ENCODE measurements at regions not wholly inside any gene's neighbourhood (a gene's known extent, or its start where the extent isn't known, plus 50 kb on each side); places are given as distances from the start of the nearest gene placed in this dataset.
"Not testable (repeated sequence)": the region's sequence is repeated elsewhere in the genome, so short reads cannot be mapped to it uniquely, and the experiment has no call there.

DNA sequence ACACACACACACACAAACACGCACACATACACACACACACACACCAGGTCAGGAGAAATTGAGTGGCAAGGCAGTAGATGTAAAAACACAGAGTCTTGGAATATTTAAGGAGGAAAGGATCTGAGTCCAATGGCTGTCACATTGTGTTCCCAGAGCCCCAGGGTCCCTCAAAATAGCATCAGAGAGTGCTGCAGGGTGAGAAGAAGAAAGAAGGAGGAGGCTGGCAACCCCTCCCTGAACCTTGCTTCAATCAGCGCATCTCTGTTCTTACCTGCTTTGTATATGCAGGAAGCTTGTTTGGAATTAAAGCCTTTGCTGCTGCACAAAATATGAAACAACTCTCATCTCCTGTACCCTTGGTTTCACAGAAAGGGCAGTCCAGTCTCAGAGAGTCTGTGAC lies 406.5 kb downstream of the MIAT start:
- no peaks in the 10 kb centered on the region for H3K36me3 Mint-ChIP-seq (ENCODE audit: low read depth)
- no peak overlapping the region for H3K4me3 Mint-ChIP-seq
- H3K9me3 Mint-ChIP-seq, result no peaks in the 10 kb centered on the region
- H3K27ac Mint-ChIP-seq, result no peak overlapping the region
- ChIA-PET POLR2A (no interaction called here), CTCF (no interaction called here)
- no peak for DNase-seq
- no peaks in the 10 kb centered on the region for H3K27me3 Mint-ChIP-seq
- no peaks in the 10 kb centered on the region for H3K4me1 Mint-ChIP-seq

DNA sequence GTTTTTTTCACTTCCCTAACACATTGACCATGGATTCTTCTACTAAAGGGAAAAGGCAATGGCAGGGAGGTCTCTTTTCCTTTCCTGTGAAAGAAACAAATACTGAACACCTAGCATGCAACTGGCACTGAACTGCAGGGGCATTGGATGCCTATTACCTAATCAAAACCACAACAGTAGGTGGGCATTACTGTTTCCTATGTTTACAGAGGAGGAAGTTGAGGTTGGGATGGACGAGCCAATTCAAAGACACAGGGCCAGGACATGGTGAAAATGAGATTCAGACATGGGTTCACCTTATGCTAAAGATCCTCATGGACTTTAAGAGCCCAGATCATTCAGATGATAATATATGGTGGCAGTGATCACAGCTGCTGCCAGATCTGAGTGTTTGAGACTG lies 407.0 kb downstream of the MIAT start:
- CTCF ChIA-PET, result no interaction called here
- POLR2A ChIA-PET, result no interaction called here
- Mint-ChIP-seq H3K9me3 (no peaks in the 10 kb centered on the region), H3K4me1 (no peaks in the 10 kb centered on the region), H3K27me3 (no peaks in the 10 kb centered on the region), H3K27ac (no peak overlapping the region), H3K4me3 (no peak overlapping the region), H3K36me3 (ENCODE audit: low read depth) (no peaks in the 10 kb centered on the region)
- no peak for DNase-seq

DNA sequence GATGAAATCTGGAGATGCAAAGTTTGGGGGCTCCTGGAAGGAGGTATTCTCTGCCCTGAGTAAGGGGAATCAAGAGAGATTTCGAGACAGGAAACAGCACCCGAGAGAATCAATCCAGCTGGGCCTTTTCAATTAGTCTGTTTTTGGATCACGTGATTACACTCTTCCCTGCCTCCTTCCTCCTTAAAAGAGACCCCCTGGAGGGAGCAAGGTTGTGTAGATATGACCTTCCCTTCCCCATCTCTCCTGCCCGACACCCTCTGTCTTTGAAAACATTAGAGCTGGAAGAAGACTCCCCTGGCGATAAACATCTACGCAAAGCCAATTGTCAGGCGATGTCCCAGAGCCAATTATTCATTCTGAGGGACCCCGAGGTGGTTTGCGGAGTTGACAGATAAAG lies 407.9 kb downstream of the MIAT start:
- DNase-seq, result no peak
- Mint-ChIP-seq H3K4me3 (no peak overlapping the region), H3K27ac (no peak overlapping the region), H3K27me3 (peaks cover 4% of the 10 kb centered on the region), H3K9me3 (no peaks in the 10 kb centered on the region), H3K36me3 (ENCODE audit: low read depth) (no peaks in the 10 kb centered on the region), H3K4me1 (no peaks in the 10 kb centered on the region)
- ChIA-PET POLR2A (no interaction called here), CTCF (no interaction called here)

DNA sequence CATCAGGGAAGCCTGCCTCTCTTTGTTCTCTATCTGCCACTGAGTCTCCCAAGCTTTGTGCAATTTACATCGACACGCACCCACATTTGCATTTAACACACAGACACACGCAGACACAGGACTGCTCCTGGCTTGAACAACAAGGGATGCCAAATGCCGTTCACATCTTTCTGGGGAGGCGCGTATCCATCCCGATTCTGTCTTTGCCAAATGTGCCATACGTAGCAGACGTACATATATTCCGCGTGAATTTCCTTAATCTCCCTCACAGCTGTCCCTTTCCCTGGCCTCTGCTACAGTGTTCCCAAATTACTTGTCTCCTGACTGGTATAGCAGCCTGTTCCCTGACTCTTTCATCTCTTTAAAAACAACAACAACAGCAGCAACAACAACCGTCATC lies 409.5 kb downstream of the MIAT start:
- DNase-seq, result no peak
- H3K27me3 Mint-ChIP-seq, result peaks cover 5% of the 10 kb centered on the region
- no peaks in the 10 kb centered on the region for H3K9me3 Mint-ChIP-seq
- ChIA-PET POLR2A (no interaction called here), CTCF (no interaction called here)
- no peak overlapping the region for H3K4me3 Mint-ChIP-seq
- no peaks in the 10 kb centered on the region for H3K4me1 Mint-ChIP-seq
- no peaks in the 10 kb centered on the region for H3K36me3 Mint-ChIP-seq (ENCODE audit: low read depth)
- H3K27ac Mint-ChIP-seq, result no peak overlapping the region

DNA sequence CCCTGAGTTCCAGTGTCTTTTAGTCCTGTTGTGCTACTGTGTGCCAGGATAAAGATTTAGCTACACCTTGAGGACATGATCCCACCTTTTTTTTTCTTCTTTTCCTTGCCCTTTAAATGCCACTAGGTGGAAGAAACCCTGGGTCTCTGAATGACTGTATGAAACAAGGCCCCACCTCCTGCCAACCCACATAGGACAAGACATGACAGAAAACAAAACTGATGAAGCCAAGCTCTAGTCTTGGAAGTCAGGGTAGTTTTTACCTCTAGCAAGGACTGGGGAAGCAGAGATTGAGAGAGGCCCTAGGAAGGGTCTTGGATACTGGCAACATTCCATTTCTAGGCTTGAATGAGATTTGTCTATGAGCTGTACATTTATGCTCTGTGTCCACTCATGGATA lies 410.7 kb downstream of the MIAT start:
- Mint-ChIP-seq H3K4me3 (no peak overlapping the region), H3K4me1 (no peaks in the 10 kb centered on the region), H3K27me3 (peaks cover 5% of the 10 kb centered on the region), H3K9me3 (no peaks in the 10 kb centered on the region), H3K36me3 (ENCODE audit: low read depth) (no peaks in the 10 kb centered on the region), H3K27ac (no peak overlapping the region)
- DNase-seq, result no peak
- POLR2A ChIA-PET, result no interaction called here
- CTCF ChIA-PET, result no interaction called here

DNA sequence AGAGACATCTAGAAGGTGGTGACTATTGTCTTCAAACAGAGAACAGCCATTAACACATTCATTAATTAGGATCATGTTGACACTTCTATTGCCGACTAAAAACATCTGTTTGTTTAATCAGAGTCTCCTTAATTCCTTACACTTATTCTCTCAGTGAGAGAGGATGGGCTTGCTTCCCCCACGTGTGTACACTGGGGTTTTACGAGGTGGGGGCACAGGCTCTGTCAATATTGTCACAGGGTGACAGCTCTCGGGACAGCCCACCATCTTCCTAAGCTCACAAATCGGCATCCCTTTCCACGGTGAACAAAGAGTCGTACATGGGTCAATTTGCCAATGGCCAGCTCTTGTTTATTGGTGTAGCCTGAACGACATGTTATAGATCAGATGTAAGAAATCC lies 413.2 kb downstream of the MIAT start:
- H3K4me3 Mint-ChIP-seq, result no peak overlapping the region
- DNase-seq, result no peak
- H3K27me3 Mint-ChIP-seq, result peaks cover 5% of the 10 kb centered on the region
- H3K36me3 Mint-ChIP-seq (ENCODE audit: low read depth), result no peaks in the 10 kb centered on the region
- CTCF ChIA-PET, result no interaction called here
- no peaks in the 10 kb centered on the region for H3K4me1 Mint-ChIP-seq
- POLR2A ChIA-PET, result no interaction called here
- no peaks in the 10 kb centered on the region for H3K9me3 Mint-ChIP-seq
- no peak overlapping the region for H3K27ac Mint-ChIP-seq

DNA sequence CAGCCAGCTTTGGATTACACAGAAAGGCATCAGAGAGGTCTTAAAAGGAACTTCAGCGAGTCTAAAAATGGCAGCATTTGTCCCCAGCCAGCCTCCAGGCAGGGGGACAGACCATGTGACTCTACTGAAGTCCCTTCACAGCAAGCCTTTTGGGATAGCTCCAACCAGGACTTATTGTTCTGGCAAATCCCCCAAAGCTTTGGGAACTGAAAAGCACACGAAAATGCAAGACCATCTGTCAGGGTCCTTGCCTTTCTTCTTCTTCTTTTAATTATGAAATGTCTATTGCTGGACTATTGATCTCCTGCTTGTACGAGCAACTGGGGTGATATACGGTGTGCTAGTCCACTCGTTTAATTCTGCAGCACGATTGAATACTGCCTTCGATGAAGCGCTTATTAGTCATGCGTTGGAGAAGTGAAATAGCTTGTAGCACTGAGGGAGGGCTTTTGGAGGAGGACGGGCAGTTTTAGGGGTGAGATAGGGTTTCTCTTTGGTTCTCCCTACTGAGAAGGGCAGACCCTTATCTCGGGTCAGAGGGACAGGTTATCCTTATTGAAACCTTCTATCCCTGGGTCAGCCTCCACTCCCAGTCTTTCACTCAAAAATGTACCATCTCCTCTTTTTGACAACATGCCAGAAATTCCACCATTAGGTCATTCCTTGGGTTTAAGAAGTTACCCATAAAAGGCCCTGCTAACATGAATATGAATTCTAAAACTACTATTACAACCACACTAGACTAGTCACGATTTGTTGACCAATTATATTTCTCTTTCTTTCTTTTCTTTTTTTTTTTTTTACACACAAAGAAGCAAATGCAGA lies 416.4 kb downstream of the MIAT start:
- no peak for DNase-seq
- POLR2A ChIA-PET, result no interaction called here
- no peaks in the 10 kb centered on the region for H3K9me3 Mint-ChIP-seq
- CTCF ChIA-PET, result no interaction called here
- H3K4me1 Mint-ChIP-seq, result no peaks in the 10 kb centered on the region
- H3K27me3 Mint-ChIP-seq, result peaks cover 5% of the 10 kb centered on the region
- H3K4me3 Mint-ChIP-seq, result no peak overlapping the region
- H3K36me3 Mint-ChIP-seq (ENCODE audit: low read depth), result no peaks in the 10 kb centered on the region
- no peak overlapping the region for H3K27ac Mint-ChIP-seq

DNA sequence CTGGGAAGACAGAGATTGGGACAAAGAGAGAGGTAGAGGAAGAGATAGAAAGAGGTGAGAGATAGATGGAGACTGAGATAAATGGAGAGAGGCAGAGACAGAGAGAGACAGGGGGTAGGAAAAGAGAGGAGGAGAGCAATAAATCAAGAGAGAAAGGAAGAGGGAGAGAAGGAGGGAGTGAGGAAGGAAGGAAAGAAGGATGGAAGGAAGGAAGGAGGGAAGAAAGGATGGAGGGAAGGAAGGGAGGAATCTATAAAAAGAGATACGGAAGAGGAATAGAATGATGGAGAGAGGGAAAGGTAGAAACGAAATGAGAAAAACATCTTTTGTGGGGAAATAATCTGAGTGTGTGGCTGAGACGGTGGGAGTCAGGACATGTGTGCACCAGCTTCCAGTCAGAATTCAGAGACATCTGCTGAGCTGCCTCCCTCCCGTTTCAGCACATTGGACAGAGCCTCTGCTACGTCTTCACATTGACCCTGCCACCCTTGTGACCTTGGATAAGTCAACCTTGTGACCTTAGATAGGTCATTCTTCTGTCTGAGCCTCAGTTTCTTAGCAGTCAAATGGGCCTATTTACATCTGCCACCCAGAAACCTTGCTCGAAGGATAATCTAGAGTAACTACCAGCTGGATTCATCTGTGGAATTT lies 417.8 kb downstream of the MIAT start:
- Mint-ChIP-seq H3K27me3 (peaks cover 1% of the 10 kb centered on the region), H3K27ac (no peak overlapping the region), H3K9me3 (no peaks in the 10 kb centered on the region), H3K4me3 (no peak overlapping the region), H3K4me1 (no peaks in the 10 kb centered on the region), H3K36me3 (ENCODE audit: low read depth) (no peaks in the 10 kb centered on the region)
- ChIA-PET POLR2A (no interaction called here), CTCF (no interaction called here)
- DNase-seq, result no peak

DNA sequence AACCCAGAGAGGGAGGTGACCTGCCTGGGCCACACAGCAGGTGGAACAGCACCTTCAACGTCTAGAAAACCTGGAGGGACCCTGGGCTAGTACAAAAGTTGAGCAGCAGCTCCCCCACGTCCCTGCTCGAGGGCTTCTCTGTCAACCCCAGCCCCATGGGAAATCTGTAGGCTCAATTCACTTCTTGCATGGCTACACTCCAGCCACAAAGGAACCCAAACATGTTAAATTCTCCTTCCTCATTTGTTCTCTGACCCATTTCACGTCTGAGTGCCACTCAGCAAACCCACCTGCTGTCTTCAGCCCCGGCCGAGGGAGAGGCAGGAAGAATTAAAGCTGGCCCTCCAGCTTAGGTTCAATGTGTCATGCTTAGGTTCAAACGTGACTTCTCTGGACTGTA lies 418.5 kb downstream of the MIAT start:
- H3K36me3 Mint-ChIP-seq (ENCODE audit: low read depth), result no peaks in the 10 kb centered on the region
- H3K4me1 Mint-ChIP-seq, result no peaks in the 10 kb centered on the region
- no peak overlapping the region for H3K4me3 Mint-ChIP-seq
- H3K27ac Mint-ChIP-seq, result no peak overlapping the region
- CTCF ChIA-PET, result no interaction called here
- peaks cover 1% of the 10 kb centered on the region for H3K27me3 Mint-ChIP-seq
- H3K9me3 Mint-ChIP-seq, result no peaks in the 10 kb centered on the region
- no peak for DNase-seq
- POLR2A ChIA-PET, result no interaction called here

DNA sequence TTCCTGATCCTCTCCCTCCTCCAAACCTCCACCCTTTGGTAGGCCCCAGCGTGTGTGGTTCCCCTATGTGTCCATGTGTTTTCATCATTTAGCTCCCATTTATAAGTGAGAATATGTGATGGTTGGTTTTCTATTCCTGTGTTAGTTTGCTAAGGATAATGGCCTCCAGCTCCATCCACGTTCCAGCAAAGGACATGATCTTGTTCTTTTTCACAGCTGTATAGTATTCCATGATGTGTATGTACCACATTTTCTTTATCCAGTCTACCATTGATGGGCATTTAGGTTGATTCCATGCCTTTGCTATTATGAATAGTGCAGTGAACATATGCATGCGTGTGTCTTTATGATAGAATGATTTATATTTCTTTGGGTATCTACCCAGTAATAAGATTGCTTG lies 420.7 kb downstream of the MIAT start:
- H3K9me3 Mint-ChIP-seq; H3K27ac Mint-ChIP-seq; H3K4me1 Mint-ChIP-seq; H3K27me3 Mint-ChIP-seq; POLR2A ChIA-PET; CTCF ChIA-PET; H3K4me3 Mint-ChIP-seq; DNase-seq; H3K36me3 Mint-ChIP-seq (ENCODE audit: low read depth): not testable (repeated sequence)

DNA sequence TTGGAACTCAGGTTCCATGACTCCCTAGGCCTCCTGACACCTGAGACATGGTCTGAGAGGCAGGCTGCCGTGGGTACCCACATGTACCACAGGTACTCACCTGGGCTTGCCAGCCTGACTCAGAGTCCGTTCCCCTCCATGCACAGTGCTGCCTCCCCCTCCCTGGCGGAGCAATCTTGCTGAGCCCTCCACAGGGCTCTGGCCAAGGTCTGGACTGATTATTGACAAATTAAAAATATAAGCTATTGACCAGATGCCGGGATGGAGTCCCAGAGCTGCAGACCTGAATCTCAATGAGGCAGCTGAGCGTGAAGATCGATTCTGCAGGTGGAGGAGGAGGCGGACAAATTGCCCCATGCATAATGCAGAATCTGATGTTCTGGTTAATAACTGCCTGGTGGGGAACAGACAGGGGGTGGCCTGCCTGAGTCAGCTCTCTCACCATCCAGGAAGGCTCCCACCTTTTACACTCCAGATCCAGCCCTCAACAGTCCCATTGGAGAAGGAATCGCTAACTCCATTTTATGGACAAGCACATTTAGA lies 422.7 kb downstream of the MIAT start:
- Mint-ChIP-seq H3K27me3 (peaks cover under 1% of the 10 kb centered on the region), H3K4me3 (no peak overlapping the region), H3K36me3 (ENCODE audit: low read depth) (no peaks in the 10 kb centered on the region), H3K4me1 (no peaks in the 10 kb centered on the region), H3K27ac (no peak overlapping the region), H3K9me3 (no peaks in the 10 kb centered on the region)
- POLR2A ChIA-PET, result no interaction called here
- CTCF ChIA-PET, result no interaction called here
- no peak for DNase-seq

DNA sequence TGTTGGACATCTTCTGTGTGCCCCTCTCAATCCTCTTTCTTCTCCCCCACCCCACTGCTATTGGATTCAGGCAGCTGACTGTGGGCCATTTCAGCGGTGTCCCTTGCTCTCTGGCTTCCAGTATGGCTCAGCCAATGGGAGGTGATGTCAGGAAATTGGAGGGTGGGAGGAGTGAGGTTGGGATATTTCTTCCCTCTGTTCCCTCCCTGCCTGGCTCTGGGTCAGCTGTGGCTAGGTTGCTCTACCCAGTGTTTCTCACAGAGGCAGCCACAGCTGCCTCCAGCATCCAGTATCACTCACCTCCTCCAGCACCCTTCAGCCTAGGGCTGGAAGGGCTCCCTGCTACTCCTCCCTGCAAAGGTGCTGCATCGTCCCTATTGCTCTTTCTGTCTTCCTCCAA lies 423.5 kb downstream of the MIAT start:
- no peak overlapping the region for H3K4me3 Mint-ChIP-seq
- H3K9me3 Mint-ChIP-seq, result no peaks in the 10 kb centered on the region
- CTCF ChIA-PET, result no interaction called here
- no peaks in the 10 kb centered on the region for H3K36me3 Mint-ChIP-seq (ENCODE audit: low read depth)
- H3K27ac Mint-ChIP-seq, result no peak overlapping the region
- DNase-seq, result no peak
- no peaks in the 10 kb centered on the region for H3K4me1 Mint-ChIP-seq
- H3K27me3 Mint-ChIP-seq, result peaks cover 3% of the 10 kb centered on the region
- POLR2A ChIA-PET, result no interaction called here

DNA sequence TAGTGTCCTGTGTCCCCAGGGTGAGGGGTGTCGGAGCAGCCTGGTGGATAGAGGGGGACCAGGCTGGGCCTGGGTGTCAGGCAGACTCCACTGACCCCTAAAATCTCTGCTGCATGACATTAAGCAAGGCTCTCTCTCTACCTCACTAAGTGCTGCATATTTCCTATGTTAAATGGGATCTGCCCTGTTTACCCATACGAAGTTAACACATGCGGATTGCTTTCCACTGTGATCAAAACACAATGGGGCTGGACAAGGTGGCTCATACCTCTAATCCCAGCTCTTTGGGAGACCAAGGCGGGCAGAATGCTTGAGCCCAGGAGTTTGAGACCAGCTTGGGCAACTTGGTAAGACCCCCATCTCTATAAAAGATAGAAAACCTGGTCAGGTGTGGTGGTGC lies 426.2 kb downstream of the MIAT start:
- Mint-ChIP-seq H3K36me3 (ENCODE audit: low read depth) (no peaks in the 10 kb centered on the region), H3K27me3 (peaks cover 3% of the 10 kb centered on the region), H3K9me3 (no peaks in the 10 kb centered on the region), H3K27ac (no peak overlapping the region), H3K4me3 (no peak overlapping the region), H3K4me1 (no peaks in the 10 kb centered on the region)
- POLR2A ChIA-PET, result no interaction called here
- DNase-seq, result no peak
- CTCF ChIA-PET, result no interaction called here

DNA sequence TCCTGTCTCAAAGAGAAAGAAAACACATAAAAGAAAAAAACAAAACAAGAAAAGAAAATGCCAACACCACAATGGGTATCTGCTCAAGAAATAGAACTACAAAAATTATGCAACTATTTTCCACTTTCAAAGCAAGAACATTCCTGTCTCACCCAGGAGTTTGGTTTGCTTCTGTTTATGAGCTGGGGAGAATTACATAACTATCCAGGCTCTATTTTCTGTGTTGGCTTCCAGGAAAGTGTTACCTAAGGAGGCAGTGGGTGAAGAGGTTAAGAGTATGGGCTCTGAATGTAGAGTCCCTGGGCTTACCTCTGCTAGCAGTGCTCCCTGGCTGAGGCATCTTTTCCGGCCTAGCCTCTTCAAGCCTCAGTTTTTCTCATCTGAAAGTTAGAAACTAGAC lies 426.7 kb downstream of the MIAT start:
- ChIA-PET POLR2A (no interaction called here), CTCF (no interaction called here)
- Mint-ChIP-seq H3K36me3 (ENCODE audit: low read depth) (no peaks in the 10 kb centered on the region), H3K27me3 (peaks cover 3% of the 10 kb centered on the region), H3K4me1 (no peaks in the 10 kb centered on the region), H3K4me3 (no peak overlapping the region), H3K27ac (no peak overlapping the region), H3K9me3 (no peaks in the 10 kb centered on the region)
- DNase-seq, result no peak

Measured in activated CD4-positive, alpha-beta memory T cell treated with anti-CD3 and anti-CD28 coated beads, Interleukin-2, amount 10 ng/mL, durations not matched to agents 7 days and 5 days (primary cell).